Mucosa of rectum (tissue), 2 donors: ENCODE measurements at regions not wholly inside any gene's neighbourhood (a gene's known extent, or its start where the extent isn't known, plus 50 kb on each side); places are given as distances from the start of the nearest gene placed in this dataset.
"Not testable (repeated sequence)": the region's sequence is repeated elsewhere in the genome, so short reads cannot be mapped to it uniquely, and the experiment has no call there.

Source experiments
- H3K27ac ChIP-seq, 2 donors: one replicate each; pipeline ENCODE4 v1.7.0; 2013; ENCODE audit warnings: inconsistent platforms in 2 of 2, low read depth in 2 of 2, low read length in 2 of 2
- H3K27me3 ChIP-seq, 2 donors: one replicate each; pipeline ENCODE4 v1.7.0; 2013; ENCODE audit warnings: low read length in 2 of 2; ENCODE audit not compliant: control insufficient read depth in 2 of 2, insufficient read depth in 2 of 2
- H3K36me3 ChIP-seq, 2 donors: one replicate each; pipeline ENCODE4 v1.7.0; 2013; ENCODE audit warnings: low read length in 2 of 2; ENCODE audit not compliant: control insufficient read depth in 2 of 2, insufficient read depth in 2 of 2
- H3K4me1 ChIP-seq, 2 donors: one replicate each; pipeline ENCODE4 v1.7.0; 2013; ENCODE audit warnings: low read length in 2 of 2, mild to moderate bottlenecking in 1 of 2; ENCODE audit not compliant: control insufficient read depth in 2 of 2, insufficient read depth in 2 of 2
- H3K4me3 ChIP-seq, 2 donors: one replicate each; pipeline ENCODE4 v1.7.0; 2013; ENCODE audit warnings: low read length in 2 of 2
- H3K9ac ChIP-seq, 2 donors: one replicate each; pipeline ENCODE4 v1.7.0; 2013; ENCODE audit warnings: low read length in 2 of 2, low read depth in 1 of 2, mild to moderate bottlenecking in 1 of 2
- H3K9me3 ChIP-seq, 2 donors: one replicate each; pipeline ENCODE4 v1.7.0; 2013; ENCODE audit warnings: low read length in 2 of 2; ENCODE audit not compliant: control insufficient read depth in 2 of 2
- donor health status: healthy.
- donor health status: Normal muscosa, but diverticular disease.

DNA sequence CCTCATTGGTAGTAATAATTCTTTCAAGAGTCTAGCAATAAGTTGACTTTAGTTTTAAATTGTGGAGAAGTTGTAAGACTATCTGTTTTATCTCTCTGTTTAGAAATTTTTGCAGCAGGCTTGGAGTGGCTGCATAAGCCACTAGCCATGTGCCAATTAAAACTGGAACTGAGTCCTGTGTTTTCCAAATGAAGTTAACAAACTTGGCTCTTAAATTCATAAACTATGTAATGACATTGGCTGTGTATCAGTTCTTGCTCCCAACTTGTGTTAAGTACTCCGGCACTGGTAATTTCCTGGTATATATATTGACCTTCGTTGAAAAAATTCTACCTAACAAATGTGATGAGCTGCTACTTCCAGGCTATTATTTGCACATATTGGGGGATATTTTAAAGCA is 420.4 kb downstream of the GBA3 start:
- no peaks in the 10 kb centered on the region for H3K4me1 ChIP-seq
- H3K9ac ChIP-seq = no peak overlapping the region
- H3K27ac ChIP-seq = no peak overlapping the region
- no peak overlapping the region for H3K4me3 ChIP-seq
- no peaks in the 10 kb centered on the region for H3K36me3 ChIP-seq
- no peaks in the 10 kb centered on the region for H3K9me3 ChIP-seq
- no peaks in the 10 kb centered on the region for H3K27me3 ChIP-seq

DNA sequence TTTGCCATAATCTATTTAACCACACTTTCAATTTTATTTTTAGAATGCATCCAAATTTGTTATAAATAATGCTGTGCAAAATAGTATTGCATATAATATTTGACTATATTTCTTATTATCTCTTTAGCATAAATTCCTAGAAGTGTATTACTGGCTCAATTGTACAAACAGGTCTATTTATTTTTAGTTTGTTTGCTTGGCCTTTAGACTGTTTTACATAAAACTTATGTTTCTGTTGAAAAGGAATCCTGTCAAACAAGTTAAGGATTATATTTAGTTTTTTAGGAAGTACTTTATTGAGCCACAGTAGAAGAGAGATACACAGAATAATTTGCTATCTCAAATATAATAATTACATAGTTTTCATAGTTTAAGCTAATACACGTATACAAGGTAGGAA is 413.8 kb downstream of the GBA3 start:
- Histone ChIP-seq H3K27ac (no peak overlapping the region), H3K4me3 (no peak overlapping the region), H3K36me3 (no peaks in the 10 kb centered on the region), H3K4me1 (no peaks in the 10 kb centered on the region), H3K27me3 (no peaks in the 10 kb centered on the region), H3K9ac (no peak overlapping the region), H3K9me3 (no peaks in the 10 kb centered on the region)

DNA sequence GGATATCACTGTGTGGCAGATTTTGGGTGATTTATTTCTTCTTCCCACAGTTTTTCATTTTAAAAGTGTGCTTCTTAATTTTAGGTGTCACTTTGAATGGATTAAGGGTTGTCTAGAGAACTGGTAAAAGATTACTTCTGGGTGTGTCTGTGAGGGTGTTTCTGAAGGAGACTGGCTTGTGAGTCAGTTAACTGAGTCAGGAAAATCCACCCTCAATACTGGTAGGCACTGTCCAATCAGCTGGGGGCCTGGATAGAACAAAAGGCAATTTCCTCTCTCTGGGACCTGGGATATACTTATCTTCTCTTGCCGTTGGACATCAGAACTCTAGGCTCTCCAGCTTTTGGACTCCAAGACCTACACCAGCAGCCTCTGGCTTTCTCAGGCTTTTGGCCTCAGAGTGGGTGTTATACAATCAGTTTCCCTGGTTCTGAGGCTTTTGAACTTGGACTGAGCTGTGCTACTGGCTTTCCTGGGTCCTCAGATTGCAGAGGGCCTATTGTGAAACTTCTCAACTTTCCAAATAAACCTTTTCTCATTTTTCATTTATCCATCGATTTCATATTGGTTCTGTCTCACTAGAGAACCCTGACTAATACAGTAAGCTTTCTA is 413.1 kb downstream of the GBA3 start:
- Histone ChIP-seq H3K4me1 (no peaks in the 10 kb centered on the region), H3K27ac (no peak overlapping the region), H3K4me3 (no peak overlapping the region)

DNA sequence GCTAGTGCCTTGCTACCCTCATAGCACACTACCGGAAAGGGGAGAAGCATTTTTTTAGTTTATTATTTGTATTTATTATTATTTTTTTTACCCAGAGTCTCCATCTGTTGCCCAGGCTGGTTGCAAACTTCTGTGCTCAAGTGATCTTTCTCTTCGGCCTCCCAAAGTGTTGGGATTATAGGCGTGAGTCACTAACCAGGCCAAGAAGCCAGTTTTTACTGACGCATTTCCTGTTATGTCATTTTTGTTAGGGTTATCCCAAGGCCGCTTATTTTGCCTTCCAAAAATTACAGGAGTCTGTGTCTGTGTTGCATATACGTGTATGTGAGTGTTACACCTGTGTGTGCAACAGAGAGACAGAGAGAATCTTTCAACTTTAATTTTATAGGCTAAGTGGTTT is 404.5 kb downstream of the GBA3 start:
- Histone ChIP-seq H3K9ac (no peak overlapping the region), H3K4me3 (no peak overlapping the region), H3K27ac (no peak overlapping the region), H3K9me3 (peaks cover 0 to 3% of the 10 kb centered on the region in 2 donors), H3K27me3 (no peaks in the 10 kb centered on the region), H3K4me1 (no peaks in the 10 kb centered on the region), H3K36me3 (no peaks in the 10 kb centered on the region)

More for the DNA sequence above, 413.1 kb downstream of the GBA3 start:
- H3K9me3 ChIP-seq = no peaks in the 10 kb centered on the region
- no peak overlapping the region for H3K9ac ChIP-seq
- H3K27me3 ChIP-seq = no peaks in the 10 kb centered on the region
- no peaks in the 10 kb centered on the region for H3K36me3 ChIP-seq

DNA sequence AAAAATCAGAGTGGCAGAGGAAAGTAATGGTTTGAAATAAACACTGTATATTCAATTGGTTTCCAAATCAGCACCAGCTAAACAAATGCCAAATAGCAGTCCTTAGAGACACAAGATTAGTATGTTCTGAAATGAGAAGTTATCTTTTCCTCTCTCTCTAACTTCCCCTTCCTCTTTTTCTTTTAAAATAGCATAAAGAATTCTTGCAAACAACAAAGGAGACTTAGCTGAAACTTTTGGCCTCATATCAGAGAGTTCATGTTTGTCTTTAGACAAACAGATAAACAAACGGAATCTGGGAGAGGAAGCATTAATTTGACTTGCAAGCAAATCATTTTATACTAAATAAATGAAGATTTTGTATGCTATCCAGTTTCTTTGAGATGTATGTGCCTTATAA is 399.0 kb downstream of the GBA3 start:
- peaks cover 0 to 3% of the 10 kb centered on the region in 2 donors for H3K9me3 ChIP-seq
- no peaks in the 10 kb centered on the region for H3K4me1 ChIP-seq
- H3K36me3 ChIP-seq = no peaks in the 10 kb centered on the region
- no peak overlapping the region for H3K4me3 ChIP-seq
- no peak overlapping the region for H3K9ac ChIP-seq
- no peak overlapping the region for H3K27ac ChIP-seq
- H3K27me3 ChIP-seq = no peaks in the 10 kb centered on the region

DNA sequence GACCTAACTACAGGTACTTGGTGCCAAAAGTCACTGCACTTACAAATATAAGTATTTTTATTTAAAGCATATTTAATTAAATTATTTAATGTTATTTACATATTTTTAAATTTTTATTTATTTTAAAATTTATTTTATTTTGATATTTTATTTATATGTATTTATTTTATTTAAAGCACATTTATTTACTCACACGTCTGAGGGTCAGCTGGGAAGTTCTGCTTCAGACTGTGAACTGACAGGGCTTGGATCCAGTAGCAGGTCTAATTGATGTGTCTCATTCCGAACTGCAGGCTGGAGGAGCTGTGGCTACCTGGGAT is 392.5 kb downstream of the GBA3 start:
- H3K4me1 ChIP-seq = no peaks in the 10 kb centered on the region
- no peaks in the 10 kb centered on the region for H3K27me3 ChIP-seq
- H3K9ac ChIP-seq = no peak overlapping the region
- no peak overlapping the region for H3K4me3 ChIP-seq
- H3K36me3 ChIP-seq = no peaks in the 10 kb centered on the region
- H3K27ac ChIP-seq = no peak overlapping the region
- H3K9me3 ChIP-seq = no peaks in the 10 kb centered on the region

DNA sequence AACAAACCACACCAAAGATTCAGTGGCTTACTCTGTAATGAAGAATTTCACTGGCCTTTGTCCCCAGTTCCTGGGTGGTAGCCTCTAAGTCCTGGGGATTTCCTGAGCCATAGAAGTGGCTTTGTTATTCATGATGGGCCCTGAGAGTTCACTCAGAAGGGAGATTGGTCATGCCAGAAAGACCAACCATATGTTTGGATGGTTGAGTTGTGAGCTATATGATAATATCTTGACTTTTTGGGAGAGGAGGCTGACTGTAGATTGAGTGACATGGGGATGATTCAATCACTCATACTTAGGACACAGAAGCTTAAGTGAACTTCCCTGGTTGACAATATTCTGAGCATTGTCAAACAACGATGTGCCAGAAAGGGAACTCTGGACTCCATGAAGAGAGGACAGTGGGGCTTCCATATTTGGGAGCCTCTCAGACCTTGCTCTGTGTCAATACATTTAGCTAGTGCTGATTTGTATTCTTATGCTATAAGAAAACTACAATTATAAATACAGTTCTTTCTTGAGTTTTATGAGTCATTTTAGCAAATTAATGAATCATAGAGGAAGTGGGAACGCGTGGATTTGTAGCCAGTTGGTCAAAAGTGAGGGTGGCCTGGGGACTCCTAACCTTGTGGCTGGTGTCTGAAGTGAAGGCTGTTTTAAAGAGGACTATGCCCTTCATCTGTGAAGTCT is 392.0 kb downstream of the GBA3 start:
- H3K4me3 ChIP-seq = no peak overlapping the region
- no peaks in the 10 kb centered on the region for H3K27me3 ChIP-seq
- H3K9ac ChIP-seq = no peak overlapping the region
- no peaks in the 10 kb centered on the region for H3K9me3 ChIP-seq
- no peak overlapping the region for H3K27ac ChIP-seq
- no peaks in the 10 kb centered on the region for H3K4me1 ChIP-seq
- H3K36me3 ChIP-seq = no peaks in the 10 kb centered on the region

DNA sequence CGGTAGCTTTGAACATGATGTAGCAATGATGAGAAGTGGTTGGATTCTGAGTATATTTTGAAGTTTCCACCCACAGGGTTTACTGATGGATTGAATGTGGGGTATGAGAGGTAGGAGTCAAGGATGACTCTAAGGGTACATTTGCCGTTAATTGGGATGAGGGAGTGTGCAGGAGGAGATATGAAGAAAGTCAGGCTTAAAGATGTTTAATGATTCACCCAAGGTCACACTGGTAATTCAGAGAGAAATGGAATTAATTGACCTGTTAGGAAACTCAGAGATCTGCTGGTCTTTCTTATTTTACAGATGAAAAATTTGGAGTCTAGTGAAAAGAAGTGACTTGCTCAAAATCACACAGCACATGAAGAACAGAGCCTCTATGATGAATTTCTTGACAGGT is 390.7 kb downstream of the GBA3 start:
- H3K27me3 ChIP-seq = no peaks in the 10 kb centered on the region
- H3K9me3 ChIP-seq = no peaks in the 10 kb centered on the region
- no peaks in the 10 kb centered on the region for H3K4me1 ChIP-seq
- no peak overlapping the region for H3K27ac ChIP-seq
- no peak overlapping the region for H3K9ac ChIP-seq
- no peak overlapping the region for H3K4me3 ChIP-seq
- no peaks in the 10 kb centered on the region for H3K36me3 ChIP-seq

DNA sequence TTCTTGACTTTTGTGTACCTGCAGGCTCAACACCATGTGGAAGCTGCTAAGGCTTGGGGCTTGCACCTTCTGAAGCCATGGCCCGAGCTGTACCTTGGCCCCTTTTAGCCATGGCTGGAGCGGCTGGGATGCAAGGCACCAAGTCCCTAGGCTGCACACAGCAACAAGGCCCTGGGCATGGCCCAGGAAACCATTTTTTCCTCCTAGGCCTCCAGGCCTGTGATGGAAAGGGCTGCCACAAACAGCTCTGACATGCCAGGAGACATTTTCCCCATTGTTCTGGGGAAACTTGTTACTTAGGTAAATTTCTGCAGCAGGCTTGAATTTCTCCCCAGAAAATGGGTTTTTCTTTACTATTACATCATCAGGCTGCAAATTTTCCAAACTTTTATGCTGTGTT is 387.4 kb downstream of the GBA3 start:
- H3K27ac ChIP-seq, H3K4me1 ChIP-seq, H3K9ac ChIP-seq, H3K4me3 ChIP-seq, H3K36me3 ChIP-seq, H3K9me3 ChIP-seq, H3K27me3 ChIP-seq: not testable (repeated sequence)

DNA sequence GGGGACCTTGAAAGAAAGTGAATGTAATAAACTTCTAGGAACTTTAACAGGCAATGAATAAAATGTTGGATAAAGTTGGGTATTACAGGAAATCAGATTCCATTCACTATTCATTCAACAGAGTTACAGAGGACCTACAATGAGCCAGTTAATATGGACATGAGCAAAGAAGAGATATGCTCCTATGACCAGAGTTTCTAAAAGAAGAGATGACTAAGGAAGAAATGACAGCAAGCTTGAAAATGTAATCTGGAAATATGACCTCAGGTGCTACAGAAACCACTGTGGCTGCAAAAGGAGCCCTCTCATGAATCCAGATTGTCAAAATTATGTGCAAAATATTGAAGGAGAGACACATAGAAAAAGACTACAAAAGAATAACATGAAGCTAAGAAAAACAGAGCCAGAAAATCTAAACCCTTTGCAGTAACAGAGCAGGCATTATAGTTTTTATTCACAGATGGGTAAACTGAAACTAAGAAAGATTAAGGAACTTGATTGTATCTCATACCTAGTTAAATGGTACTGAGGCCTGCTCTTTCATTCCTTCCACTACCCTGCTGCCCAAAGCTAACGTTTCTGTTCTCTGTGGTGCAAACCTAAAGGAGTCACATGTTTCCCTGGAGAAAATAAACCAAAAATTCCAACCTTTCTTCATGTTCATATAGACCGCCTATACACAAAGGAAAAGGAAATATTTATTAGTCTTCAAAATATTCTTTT is 378.3 kb downstream of the GBA3 start:
- H3K4me3 ChIP-seq = no peak overlapping the region
- H3K36me3 ChIP-seq = no peaks in the 10 kb centered on the region
- H3K27ac ChIP-seq = no peak overlapping the region

More for the DNA sequence above, 378.3 kb downstream of the GBA3 start:
- Histone ChIP-seq H3K9me3 (no peaks in the 10 kb centered on the region), H3K27me3 (no peaks in the 10 kb centered on the region), H3K4me1 (no peaks in the 10 kb centered on the region), H3K9ac (no peak overlapping the region)
